ENCODE measurements at regions not wholly inside any gene's neighbourhood (a gene's known extent, or its start where the extent isn't known, plus 50 kb on each side); places are given as distances from the start of the nearest gene placed in this dataset.

DNA sequence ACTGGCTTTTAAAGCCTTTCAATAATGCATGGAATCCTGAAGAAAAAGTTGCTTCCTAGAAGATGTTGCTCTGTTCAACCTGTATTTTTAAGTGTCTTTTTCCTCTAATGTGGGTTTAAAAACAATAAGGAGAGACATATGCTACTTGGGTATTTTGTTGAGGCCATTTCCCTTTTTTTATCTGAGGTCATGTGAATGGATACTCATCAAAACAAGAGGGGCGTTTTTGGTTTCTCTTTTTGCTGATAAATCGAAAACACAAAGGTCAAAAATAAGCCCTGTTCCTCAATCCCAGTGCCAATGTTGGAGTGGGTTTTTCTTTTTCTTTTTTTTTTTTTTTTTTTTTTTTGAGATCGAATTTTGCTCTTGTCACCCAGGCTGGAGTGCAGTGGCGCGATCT lies 468.0 kb upstream of the RBFOX1 start:
- TF ChIP-seq CEBPB (IDR thresholded peaks at IDR 0.05; ENCODE audit: low read depth, low read length) (no peak), CHD1 (IDR thresholded peaks at IDR 0.05; ENCODE audit: low read depth, low read length) (no peak), FOS (IDR thresholded peaks at IDR 0.05; ENCODE audit: low read depth, low read length) (no peak), POLR2A (IDR thresholded peaks at IDR 0.05; ENCODE audit: low read depth, low read length) (no peak), RFX5 (IDR thresholded peaks at IDR 0.05; ENCODE audit: low read depth, low read length) (no peak), SMC3 (IDR thresholded peaks at IDR 0.05; ENCODE audit: low read depth, low read length) (no peak), MAZ (IDR thresholded peaks at IDR 0.05; ENCODE audit: borderline replicate concordance, low read depth, low read length) (no peak), MAFK (IDR thresholded peaks at IDR 0.05; ENCODE audit: low read depth, low read length) (no peak), RCOR1 (IDR thresholded peaks at IDR 0.05; ENCODE audit: insufficient replicate concordance, low read length) (no peak)
- TF ChIP-seq, protein P1, sequence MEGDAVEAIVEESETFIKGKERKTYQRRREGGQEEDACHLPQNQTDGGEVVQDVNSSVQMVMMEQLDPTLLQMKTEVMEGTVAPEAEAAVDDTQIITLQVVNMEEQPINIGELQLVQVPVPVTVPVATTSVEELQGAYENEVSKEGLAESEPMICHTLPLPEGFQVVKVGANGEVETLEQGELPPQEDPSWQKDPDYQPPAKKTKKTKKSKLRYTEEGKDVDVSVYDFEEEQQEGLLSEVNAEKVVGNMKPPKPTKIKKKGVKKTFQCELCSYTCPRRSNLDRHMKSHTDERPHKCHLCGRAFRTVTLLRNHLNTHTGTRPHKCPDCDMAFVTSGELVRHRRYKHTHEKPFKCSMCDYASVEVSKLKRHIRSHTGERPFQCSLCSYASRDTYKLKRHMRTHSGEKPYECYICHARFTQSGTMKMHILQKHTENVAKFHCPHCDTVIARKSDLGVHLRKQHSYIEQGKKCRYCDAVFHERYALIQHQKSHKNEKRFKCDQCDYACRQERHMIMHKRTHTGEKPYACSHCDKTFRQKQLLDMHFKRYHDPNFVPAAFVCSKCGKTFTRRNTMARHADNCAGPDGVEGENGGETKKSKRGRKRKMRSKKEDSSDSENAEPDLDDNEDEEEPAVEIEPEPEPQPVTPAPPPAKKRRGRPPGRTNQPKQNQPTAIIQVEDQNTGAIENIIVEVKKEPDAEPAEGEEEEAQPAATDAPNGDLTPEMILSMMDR (conservative IDR thresholded peaks at IDR 0.05; ENCODE audit: low read depth, low read length) = no peak
- TF ChIP-seq, protein P2, sequence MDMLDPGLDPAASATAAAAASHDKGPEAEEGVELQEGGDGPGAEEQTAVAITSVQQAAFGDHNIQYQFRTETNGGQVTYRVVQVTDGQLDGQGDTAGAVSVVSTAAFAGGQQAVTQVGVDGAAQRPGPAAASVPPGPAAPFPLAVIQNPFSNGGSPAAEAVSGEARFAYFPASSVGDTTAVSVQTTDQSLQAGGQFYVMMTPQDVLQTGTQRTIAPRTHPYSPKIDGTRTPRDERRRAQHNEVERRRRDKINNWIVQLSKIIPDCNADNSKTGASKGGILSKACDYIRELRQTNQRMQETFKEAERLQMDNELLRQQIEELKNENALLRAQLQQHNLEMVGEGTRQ (IDR thresholded peaks at IDR 0.05; ENCODE audit: low read depth, low read length) = no peak
- TF ChIP-seq, protein P3, sequence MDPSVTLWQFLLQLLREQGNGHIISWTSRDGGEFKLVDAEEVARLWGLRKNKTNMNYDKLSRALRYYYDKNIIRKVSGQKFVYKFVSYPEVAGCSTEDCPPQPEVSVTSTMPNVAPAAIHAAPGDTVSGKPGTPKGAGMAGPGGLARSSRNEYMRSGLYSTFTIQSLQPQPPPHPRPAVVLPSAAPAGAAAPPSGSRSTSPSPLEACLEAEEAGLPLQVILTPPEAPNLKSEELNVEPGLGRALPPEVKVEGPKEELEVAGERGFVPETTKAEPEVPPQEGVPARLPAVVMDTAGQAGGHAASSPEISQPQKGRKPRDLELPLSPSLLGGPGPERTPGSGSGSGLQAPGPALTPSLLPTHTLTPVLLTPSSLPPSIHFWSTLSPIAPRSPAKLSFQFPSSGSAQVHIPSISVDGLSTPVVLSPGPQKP (IDR thresholded peaks at IDR 0.05; ENCODE audit: borderline replicate concordance, low read depth, low read length) = no peak
